Glutamatergic neuron (in vitro differentiated cells): ENCODE measurements at regions not wholly inside any gene's neighbourhood (a gene's known extent, or its start where the extent isn't known, plus 50 kb on each side); places are given as distances from the start of the nearest gene placed in this dataset.

Experiments
- DNase-seq: peaks from one replicate; pipeline ENCODE4 v3.0.0; 2022
- H3K27ac Mint-ChIP-seq: one replicate; pipeline ENCODE4 v1.8.0; 2020; ENCODE audit warnings: mild to moderate bottlenecking, mixed read lengths, inconsistent platforms; ENCODE audit not compliant: unreplicated experiment
- H3K27me3 Mint-ChIP-seq: one replicate; pipeline ENCODE4 v1.8.0; 2020; ENCODE audit warnings: mild to moderate bottlenecking, moderate library complexity, mixed read lengths, inconsistent platforms; ENCODE audit not compliant: unreplicated experiment
- H3K36me3 Mint-ChIP-seq: one replicate; pipeline ENCODE4 v1.8.0; 2020; ENCODE audit warnings: mild to moderate bottlenecking, mixed read lengths, inconsistent platforms; ENCODE audit not compliant: unreplicated experiment
- H3K4me1 Mint-ChIP-seq: one replicate; pipeline ENCODE4 v1.8.0; 2020; ENCODE audit warnings: mild to moderate bottlenecking, low read depth, mixed read lengths, inconsistent platforms; ENCODE audit not compliant: unreplicated experiment
- H3K4me3 Mint-ChIP-seq: one replicate; pipeline ENCODE4 v1.8.0; 2020; ENCODE audit warnings: mild to moderate bottlenecking, mixed read lengths, inconsistent platforms; ENCODE audit not compliant: unreplicated experiment
- H3K9me3 Mint-ChIP-seq: one replicate; pipeline ENCODE4 v1.8.0; 2020; ENCODE audit warnings: mild to moderate bottlenecking, moderate library complexity, mixed read lengths, inconsistent platforms; ENCODE audit not compliant: unreplicated experiment
- TF ChIP-seq, protein P1 (sequence below): fragments of 200-600 bp; sonication (generic); IDR thresholded peaks from one replicate; pipeline ENCODE4 v1.5.0; 2021; ENCODE audit not compliant: partially characterized antibody, unreplicated experiment

GRCh38 chr4:81375745-81376144 lies 96.0 kb downstream of the RASGEF1B start:
- Mint-ChIP-seq H3K4me1 (no peaks in the 10 kb centered on the region), H3K27me3 (no peaks in the 10 kb centered on the region), H3K27ac (no peak overlapping the region), H3K9me3 (peaks cover 2% of the 10 kb centered on the region), H3K36me3 (peaks cover 6% of the 10 kb centered on the region), H3K4me3 (no peak overlapping the region)
- TF ChIP-seq, protein P1, sequence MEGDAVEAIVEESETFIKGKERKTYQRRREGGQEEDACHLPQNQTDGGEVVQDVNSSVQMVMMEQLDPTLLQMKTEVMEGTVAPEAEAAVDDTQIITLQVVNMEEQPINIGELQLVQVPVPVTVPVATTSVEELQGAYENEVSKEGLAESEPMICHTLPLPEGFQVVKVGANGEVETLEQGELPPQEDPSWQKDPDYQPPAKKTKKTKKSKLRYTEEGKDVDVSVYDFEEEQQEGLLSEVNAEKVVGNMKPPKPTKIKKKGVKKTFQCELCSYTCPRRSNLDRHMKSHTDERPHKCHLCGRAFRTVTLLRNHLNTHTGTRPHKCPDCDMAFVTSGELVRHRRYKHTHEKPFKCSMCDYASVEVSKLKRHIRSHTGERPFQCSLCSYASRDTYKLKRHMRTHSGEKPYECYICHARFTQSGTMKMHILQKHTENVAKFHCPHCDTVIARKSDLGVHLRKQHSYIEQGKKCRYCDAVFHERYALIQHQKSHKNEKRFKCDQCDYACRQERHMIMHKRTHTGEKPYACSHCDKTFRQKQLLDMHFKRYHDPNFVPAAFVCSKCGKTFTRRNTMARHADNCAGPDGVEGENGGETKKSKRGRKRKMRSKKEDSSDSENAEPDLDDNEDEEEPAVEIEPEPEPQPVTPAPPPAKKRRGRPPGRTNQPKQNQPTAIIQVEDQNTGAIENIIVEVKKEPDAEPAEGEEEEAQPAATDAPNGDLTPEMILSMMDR, result no peak
- no peak for DNase-seq

DNA sequence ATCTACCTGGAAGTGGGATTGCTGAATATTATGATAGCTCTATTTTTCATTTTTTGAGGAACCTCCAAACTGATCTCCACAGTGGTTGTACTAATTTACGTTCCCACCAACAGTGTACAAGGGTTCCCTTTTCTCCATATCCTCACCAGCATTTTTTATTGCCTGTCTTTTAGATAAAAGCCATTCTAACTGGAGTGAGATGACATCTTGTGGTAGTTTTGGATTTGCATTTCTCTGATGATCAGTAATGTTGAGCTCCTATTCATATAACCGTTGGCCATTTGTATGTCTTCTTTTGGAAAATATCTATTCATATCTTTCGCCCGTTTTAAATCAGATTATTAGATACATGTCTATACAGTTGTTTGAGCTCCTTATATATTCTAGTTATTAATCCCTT lies 101.8 kb downstream of the RASGEF1B start:
- peaks cover 13% of the 10 kb centered on the region for H3K36me3 Mint-ChIP-seq
- DNase-seq, result no peak
- TF ChIP-seq, protein P1, result no peak
- no peak overlapping the region for H3K27ac Mint-ChIP-seq
- H3K9me3 Mint-ChIP-seq, result peaks cover 2% of the 10 kb centered on the region
- no peak overlapping the region for H3K4me3 Mint-ChIP-seq
- H3K27me3 Mint-ChIP-seq, result no peaks in the 10 kb centered on the region
- no peaks in the 10 kb centered on the region for H3K4me1 Mint-ChIP-seq

DNA sequence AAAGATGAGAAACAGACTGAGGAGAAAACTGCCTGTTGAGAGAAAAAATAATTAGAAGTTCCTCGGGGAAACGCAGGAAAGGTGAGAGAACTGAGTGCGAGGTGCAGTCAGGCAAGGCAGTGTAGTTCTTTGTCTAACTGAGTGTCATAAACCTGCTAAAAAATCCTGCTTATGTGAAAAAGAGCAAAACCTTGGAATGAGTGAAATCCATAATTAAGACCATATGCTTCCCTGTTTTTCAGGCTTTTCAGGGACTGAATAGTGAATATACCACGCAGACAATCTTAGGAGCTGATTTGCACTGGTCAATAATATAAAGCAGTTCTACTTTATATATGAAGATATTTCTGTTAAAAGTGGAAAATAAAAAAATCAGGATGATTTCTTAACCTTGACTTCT lies 104.9 kb downstream of the RASGEF1B start:
- peaks cover 2% of the 10 kb centered on the region for H3K9me3 Mint-ChIP-seq
- DNase-seq, result no peak
- TF ChIP-seq, protein P1, result no peak
- H3K4me3 Mint-ChIP-seq, result no peak overlapping the region
- no peaks in the 10 kb centered on the region for H3K27me3 Mint-ChIP-seq
- peaks cover 13% of the 10 kb centered on the region for H3K36me3 Mint-ChIP-seq
- H3K4me1 Mint-ChIP-seq, result no peaks in the 10 kb centered on the region
- no peak overlapping the region for H3K27ac Mint-ChIP-seq

GRCh38 chr4:81360737-81361136 lies 111.0 kb downstream of the RASGEF1B start:
- no peak for DNase-seq
- no peak overlapping the region for H3K27ac Mint-ChIP-seq
- H3K4me3 Mint-ChIP-seq, result no peak overlapping the region
- TF ChIP-seq, protein P1, result no peak
- H3K9me3 Mint-ChIP-seq, result peaks cover 2% of the 10 kb centered on the region
- H3K36me3 Mint-ChIP-seq, result no peaks in the 10 kb centered on the region
- no peaks in the 10 kb centered on the region for H3K27me3 Mint-ChIP-seq
- no peaks in the 10 kb centered on the region for H3K4me1 Mint-ChIP-seq

DNA sequence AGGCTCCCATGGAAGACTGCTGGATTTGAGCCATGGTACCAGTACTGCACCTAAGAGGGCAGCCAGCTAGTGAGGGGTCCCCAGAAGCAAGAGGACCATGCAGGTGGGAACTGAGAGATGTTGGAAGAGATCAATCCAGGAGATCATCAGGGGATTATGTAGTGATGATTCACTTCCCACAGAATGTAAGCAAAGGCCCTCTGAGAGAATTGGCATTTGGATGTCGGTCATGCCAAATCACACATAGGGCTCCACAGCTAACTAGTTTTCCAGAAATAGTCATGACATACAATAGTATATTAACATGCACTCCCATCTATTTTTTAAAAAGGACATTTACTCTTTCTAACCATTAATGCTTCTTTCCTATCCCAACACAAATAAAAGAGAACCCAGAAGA lies 112.5 kb downstream of the RASGEF1B start:
- TF ChIP-seq, protein P1, result no peak
- no peak overlapping the region for H3K4me3 Mint-ChIP-seq
- H3K4me1 Mint-ChIP-seq, result no peaks in the 10 kb centered on the region
- no peaks in the 10 kb centered on the region for H3K36me3 Mint-ChIP-seq
- no peak overlapping the region for H3K27ac Mint-ChIP-seq
- DNase-seq, result no peak
- H3K27me3 Mint-ChIP-seq, result no peaks in the 10 kb centered on the region
- peaks cover 2% of the 10 kb centered on the region for H3K9me3 Mint-ChIP-seq
